ENCODE measurements at regions not wholly inside any gene's neighbourhood (a gene's known extent, or its start where the extent isn't known, plus 50 kb on each side); places are given as distances from the start of the nearest gene placed in this dataset.

- TF ChIP-seq CTCF (conservative IDR thresholded peaks at IDR 0.05 in 1 of 2, IDR thresholded peaks at IDR 0.05 in 1 of 2; ENCODE audit: low read depth in 1 of 2, low read length in 2 of 2) (no peak), EZH2 (IDR thresholded peaks at IDR 0.05; ENCODE audit: low read length, missing control alignments) (no peak)
Observed at GRCh38 chr5:123844873-123845272, 332.9 kb downstream of the CSNK1G3 start.

Data from fibroblast of lung (primary cell).